ENCODE measurements at regions not wholly inside any gene's neighbourhood (a gene's known extent, or its start where the extent isn't known, plus 50 kb on each side); places are given as distances from the start of the nearest gene placed in this dataset.

DNA sequence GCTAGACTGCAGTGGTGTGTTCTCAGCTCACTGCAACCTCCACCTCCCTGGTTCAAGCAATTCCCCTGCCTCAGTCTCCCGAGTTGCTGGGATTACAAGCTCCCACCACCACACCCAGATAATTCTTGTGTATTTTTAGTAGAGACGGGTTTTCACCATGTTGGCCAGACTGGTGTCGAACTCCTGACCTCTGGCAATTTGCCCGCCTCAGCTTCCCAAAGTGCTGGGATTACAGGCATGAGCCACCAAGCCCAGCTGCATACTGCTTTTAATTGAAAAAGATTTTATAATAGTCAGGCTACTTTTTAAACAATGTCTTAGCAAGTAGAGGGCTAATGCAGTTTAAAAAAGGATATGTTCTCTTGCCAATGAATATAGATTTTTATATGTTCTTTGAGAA is 668.9 kb downstream of the SLC6A15 start:
- TF ChIP-seq POLR2AphosphoS5 (IDR thresholded peaks at IDR 0.05) (no peak), CTCF (IDR thresholded peaks at IDR 0.05) (no peak), EP300 (IDR thresholded peaks at IDR 0.05; ENCODE audit: low read depth) (no peak), POLR2A (IDR thresholded peaks at IDR 0.05) (no peak)
